Glomerular visceral epithelial cell (primary cell): ENCODE measurements at regions not wholly inside any gene's neighbourhood (a gene's known extent, or its start where the extent isn't known, plus 50 kb on each side); places are given as distances from the start of the nearest gene placed in this dataset.

Experiments used
- DNase-seq: peaks from one replicate; pipeline ENCODE4 v3.0.0-alpha.2; 2016; ENCODE audit errors: extremely low spot score

GRCh38 chr6:18784794-18785193 is 397.6 kb downstream of the RNF144B start:
- no peak for DNase-seq

- DNase-seq: no peak
These were observed 398.8 kb downstream of the RNF144B start for GRCh38 chr6:18785810-18786490.

GRCh38 chr6:18792866-18793265 is 405.7 kb downstream of the RNF144B start:
- no peak for DNase-seq

- DNase-seq: no peak
These were observed 408.6 kb downstream of the RNF144B start for GRCh38 chr6:18795726-18796125.

- DNase-seq: no peak
These were observed 433.6 kb downstream of the RNF144B start for GRCh38 chr6:18820725-18821124.

- peak; percentile 19 for DNase-seq
These were observed 436.7 kb downstream of the RNF144B start for GRCh38 chr6:18823782-18824386.

- no peak for DNase-seq
These were observed 442.2 kb downstream of the RNF144B start for GRCh38 chr6:18829272-18829870.

- no peak for DNase-seq
These were observed 448.8 kb downstream of the RNF144B start for GRCh38 chr6:18835976-18836375.

GRCh38 chr6:18837013-18837412 is 449.9 kb downstream of the RNF144B start:
- DNase-seq: no peak

GRCh38 chr6:18842534-18842933 is 455.4 kb downstream of the RNF144B start:
- DNase-seq: no peak

- DNase-seq: no peak
These were observed 458.7 kb downstream of the RNF144B start for GRCh38 chr6:18845896-18846295.

- DNase-seq: no peak
These were observed 459.2 kb downstream of the RNF144B start for GRCh38 chr6:18846327-18846726.

GRCh38 chr6:18861204-18861603 is 474.1 kb downstream of the RNF144B start:
- DNase-seq: no peak

- DNase-seq: no peak
These were observed 496.1 kb downstream of the RNF144B start for GRCh38 chr6:18883268-18883667.

- DNase-seq: no peak
These were observed 496.7 kb downstream of the RNF144B start for GRCh38 chr6:18883851-18884250.

- no peak for DNase-seq
These were observed 506.6 kb downstream of the RNF144B start for GRCh38 chr6:18893540-18894269.

GRCh38 chr6:18897350-18897749 is 510.2 kb downstream of the RNF144B start:
- no peak for DNase-seq

GRCh38 chr6:18904681-18905080 is 517.5 kb downstream of the RNF144B start:
- no peak for DNase-seq

- DNase-seq: no peak
These were observed 533.6 kb downstream of the RNF144B start for GRCh38 chr6:18920701-18921100.

GRCh38 chr6:18931086-18931485 is 543.9 kb downstream of the RNF144B start:
- DNase-seq: no peak

- no peak for DNase-seq
These were observed 571.0 kb downstream of the RNF144B start for GRCh38 chr6:18958146-18958545.

- DNase-seq: no peak
These were observed 574.4 kb downstream of the RNF144B start for GRCh38 chr6:18961566-18961965.
